ENCODE measurements at regions not wholly inside any gene's neighbourhood (a gene's known extent, or its start where the extent isn't known, plus 50 kb on each side); places are given as distances from the start of the nearest gene placed in this dataset.

GRCh38 chr1:38565020-38565491 is 294.5 kb downstream of the RRAGC start:
- TF ChIP-seq CTCF (IDR thresholded peaks at IDR 0.05; ENCODE audit: low read depth, low read length): no peak
- DNase-seq (ENCODE audit: extremely low read depth, low read depth): no peak

- DNase-seq (ENCODE audit: extremely low read depth, low read depth): no peak
- no peak for TF ChIP-seq CTCF (IDR thresholded peaks at IDR 0.05; ENCODE audit: low read depth, low read length)
These were observed 295.4 kb downstream of the RRAGC start for GRCh38 chr1:38563942-38564735.

- TF ChIP-seq CTCF (IDR thresholded peaks at IDR 0.05; ENCODE audit: low read depth, low read length): no peak
- DNase-seq (ENCODE audit: extremely low read depth, low read depth): no peak
These were observed 297.8 kb downstream of the RRAGC start for GRCh38 chr1:38561725-38562124.

- no peak for TF ChIP-seq CTCF (IDR thresholded peaks at IDR 0.05; ENCODE audit: low read depth, low read length)
- no peak for DNase-seq (ENCODE audit: extremely low read depth, low read depth)
These were observed 298.5 kb downstream of the RRAGC start for GRCh38 chr1:38561110-38561509.

- TF ChIP-seq CTCF (IDR thresholded peaks at IDR 0.05; ENCODE audit: low read depth, low read length): no peak
- no peak for DNase-seq (ENCODE audit: extremely low read depth, low read depth)
These were observed 299.1 kb downstream of the RRAGC start for GRCh38 chr1:38560457-38560856.

GRCh38 chr1:38559446-38560165 is 300.0 kb downstream of the RRAGC start:
- no peak for TF ChIP-seq CTCF (IDR thresholded peaks at IDR 0.05; ENCODE audit: low read depth, low read length)
- DNase-seq (ENCODE audit: extremely low read depth, low read depth): no peak

Data from AG09319 (cell line).